Femur (tissue), 1 donor: ENCODE measurements at regions not wholly inside any gene's neighbourhood (a gene's known extent, or its start where the extent isn't known, plus 50 kb on each side); places are given as distances from the start of the nearest gene placed in this dataset.
"Not testable (repeated sequence)": the region's sequence is repeated elsewhere in the genome, so short reads cannot be mapped to it uniquely, and the experiment has no call there.

Experiments
- DNase-seq: peaks from one replicate; pipeline ENCODE4 v3.0.0-alpha.2; 2017

GRCh38 chr6:81900616-81901015 is 148.1 kb upstream of the TENT5A start:
- no peak for DNase-seq

GRCh38 chr6:81897793-81898192 is 145.3 kb upstream of the TENT5A start:
- DNase-seq: no peak

- DNase-seq: no peak
Observed at GRCh38 chr6:81896525-81897503, 144.3 kb upstream of the TENT5A start.

- no peak for DNase-seq
Observed at GRCh38 chr6:81895511-81896185, 143.2 kb upstream of the TENT5A start.

- DNase-seq: peak; percentile 72
Observed at GRCh38 chr6:81894788-81895271, 142.3 kb upstream of the TENT5A start.

GRCh38 chr6:81894306-81894705 is 141.8 kb upstream of the TENT5A start:
- DNase-seq: no peak

- DNase-seq: no peak
Observed at GRCh38 chr6:81892891-81893290, 140.4 kb upstream of the TENT5A start.

GRCh38 chr6:81891874-81892273 is 139.4 kb upstream of the TENT5A start:
- DNase-seq: peak; percentile 61

GRCh38 chr6:81890846-81891245 is 138.4 kb upstream of the TENT5A start:
- peak; percentile 29 for DNase-seq

GRCh38 chr6:81889377-81890053 is 137.0 kb upstream of the TENT5A start:
- no peak for DNase-seq

GRCh38 chr6:81886909-81887308 is 134.4 kb upstream of the TENT5A start:
- not testable (repeated sequence) for DNase-seq

- no peak for DNase-seq
Observed at GRCh38 chr6:81886157-81886556, 133.7 kb upstream of the TENT5A start.

GRCh38 chr6:81881660-81882059 is 129.2 kb upstream of the TENT5A start:
- no peak for DNase-seq

- DNase-seq: no peak
Observed at GRCh38 chr6:81878479-81878878, 126.0 kb upstream of the TENT5A start.

- DNase-seq: no peak
Observed at GRCh38 chr6:81876971-81877370, 124.5 kb upstream of the TENT5A start.

- no peak for DNase-seq
Observed at GRCh38 chr6:81875782-81876293, 123.4 kb upstream of the TENT5A start.

GRCh38 chr6:81869749-81870508 is 117.4 kb upstream of the TENT5A start:
- DNase-seq: not testable (repeated sequence)

GRCh38 chr6:81865712-81866111 is 113.2 kb upstream of the TENT5A start:
- DNase-seq: no peak

- DNase-seq: no peak
Observed at GRCh38 chr6:81864124-81864523, 111.6 kb upstream of the TENT5A start.

- DNase-seq: no peak
Observed at GRCh38 chr6:81863123-81863522, 110.6 kb upstream of the TENT5A start.

GRCh38 chr6:81861281-81861680 is 108.8 kb upstream of the TENT5A start:
- no peak for DNase-seq

- DNase-seq: peak; percentile 39
Observed at GRCh38 chr6:81859884-81860283, 107.4 kb upstream of the TENT5A start.
